ENCODE measurements at regions not wholly inside any gene's neighbourhood (a gene's known extent, or its start where the extent isn't known, plus 50 kb on each side); places are given as distances from the start of the nearest gene placed in this dataset.

- no peak for TF ChIP-seq EZH2 (IDR thresholded peaks at IDR 0.05; ENCODE audit: borderline replicate concordance, low read length)
- TF ChIP-seq, protein P1, sequence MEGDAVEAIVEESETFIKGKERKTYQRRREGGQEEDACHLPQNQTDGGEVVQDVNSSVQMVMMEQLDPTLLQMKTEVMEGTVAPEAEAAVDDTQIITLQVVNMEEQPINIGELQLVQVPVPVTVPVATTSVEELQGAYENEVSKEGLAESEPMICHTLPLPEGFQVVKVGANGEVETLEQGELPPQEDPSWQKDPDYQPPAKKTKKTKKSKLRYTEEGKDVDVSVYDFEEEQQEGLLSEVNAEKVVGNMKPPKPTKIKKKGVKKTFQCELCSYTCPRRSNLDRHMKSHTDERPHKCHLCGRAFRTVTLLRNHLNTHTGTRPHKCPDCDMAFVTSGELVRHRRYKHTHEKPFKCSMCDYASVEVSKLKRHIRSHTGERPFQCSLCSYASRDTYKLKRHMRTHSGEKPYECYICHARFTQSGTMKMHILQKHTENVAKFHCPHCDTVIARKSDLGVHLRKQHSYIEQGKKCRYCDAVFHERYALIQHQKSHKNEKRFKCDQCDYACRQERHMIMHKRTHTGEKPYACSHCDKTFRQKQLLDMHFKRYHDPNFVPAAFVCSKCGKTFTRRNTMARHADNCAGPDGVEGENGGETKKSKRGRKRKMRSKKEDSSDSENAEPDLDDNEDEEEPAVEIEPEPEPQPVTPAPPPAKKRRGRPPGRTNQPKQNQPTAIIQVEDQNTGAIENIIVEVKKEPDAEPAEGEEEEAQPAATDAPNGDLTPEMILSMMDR (IDR thresholded peaks at IDR 0.05; ENCODE audit: low read length), result no peak
Observed at GRCh38 chr15:37595426-37595970, 338.9 kb upstream of the TMCO5A start.
